Activated B cell treated with CpG ODN at 0.5 μM for 24 hours (primary cell): ENCODE measurements at regions not wholly inside any gene's neighbourhood (a gene's known extent, or its start where the extent isn't known, plus 50 kb on each side); places are given as distances from the start of the nearest gene placed in this dataset.

Experiments used
- ATAC-seq: fragments of 200-7000 bp; cut with Tn5 transposase; one replicate; pipeline ENCODE4 v1.10.0; 2021; ENCODE audit warnings: low read depth, mild to moderate bottlenecking, moderate library complexity
- CTCF ChIA-PET: fragments of 350-600 bp; sonication (Branson Sonifier 250); formaldehyde crosslinking; loops from one replicate; lab custom pipeline; 2021; ENCODE audit warnings: antibody characterized with exemption; lab: Charles Lee
- POLR2A ChIA-PET: fragments of 350-600 bp; sonication (Branson Sonifier 250); formaldehyde crosslinking; loops from one replicate; lab custom pipeline; 2021; ENCODE audit warnings: antibody characterized with exemption; lab: Charles Lee
- DNase-seq: peaks from one replicate; pipeline ENCODE4 v3.0.0; 2022
- H3K27ac Mint-ChIP-seq: one replicate; pipeline ENCODE4 v1.8.0; 2020; ENCODE audit warnings: mixed read lengths
- H3K27me3 Mint-ChIP-seq: one replicate; pipeline ENCODE4 v1.8.0; 2021; ENCODE audit warnings: mixed read lengths
- H3K36me3 Mint-ChIP-seq: one replicate; pipeline ENCODE4 v1.8.0; 2021; ENCODE audit warnings: low read depth, mixed read lengths
- H3K4me1 Mint-ChIP-seq: one replicate; pipeline ENCODE4 v1.8.0; 2021; ENCODE audit warnings: mixed read lengths
- H3K4me3 Mint-ChIP-seq: one replicate; pipeline ENCODE4 v1.8.0; 2020; ENCODE audit warnings: mild to moderate bottlenecking, mixed read lengths
- H3K9me3 Mint-ChIP-seq: one replicate; pipeline ENCODE4 v1.8.0; 2020; ENCODE audit warnings: mixed read lengths
- CTCF ChIP-seq: fragments of 200-600 bp; IDR thresholded peaks from one replicate; pipeline ENCODE4 v1.8.0; 2022; ENCODE audit warnings: antibody characterized with exemption, mild to moderate bottlenecking
- intact Hi-C: fragments of 100-400 bp; cut with micrococcal nuclease; formaldehyde crosslinking; loops from one replicate; pipeline ENCODE4 v1.15.1; 2024

GRCh38 chr14:44759277-44759676, 202.5 kb downstream of the KLHL28 start:
- ChIA-PET CTCF (no interaction called here), POLR2A (no interaction called here)
- Mint-ChIP-seq H3K36me3 (no peaks in the 10 kb centered on the region), H3K9me3 (no peaks in the 10 kb centered on the region), H3K27ac (no peak overlapping the region), H3K27me3 (no peaks in the 10 kb centered on the region), H3K4me3 (no peak overlapping the region), H3K4me1 (no peaks in the 10 kb centered on the region)
- no peak for TF ChIP-seq CTCF
- ATAC-seq (no peak), DNase-seq (no peak)
- intact Hi-C loops = no loop called here

- no peak overlapping the region for H3K27ac Mint-ChIP-seq
- intact Hi-C loops = no loop called here
Observed at GRCh38 chr14:44756554-44756953, 205.2 kb downstream of the KLHL28 start.

GRCh38 chr14:44745371-44745770, 216.4 kb downstream of the KLHL28 start:
- DNase-seq (no peak), ATAC-seq (no peak)
- ChIA-PET POLR2A (no interaction called here), CTCF (no interaction called here)
- Mint-ChIP-seq H3K27me3 (no peaks in the 10 kb centered on the region), H3K4me1 (no peaks in the 10 kb centered on the region), H3K9me3 (peaks cover 7% of the 10 kb centered on the region), H3K36me3 (no peaks in the 10 kb centered on the region), H3K4me3 (no peak overlapping the region), H3K27ac (no peak overlapping the region)
- intact Hi-C loops = no loop called here
- TF ChIP-seq CTCF = no peak

More at GRCh38 chr14:44756554-44756953, 205.2 kb downstream of the KLHL28 start:
- POLR2A ChIA-PET = no interaction called here
- Mint-ChIP-seq H3K4me1 (no peaks in the 10 kb centered on the region), H3K4me3 (no peak overlapping the region), H3K36me3 (no peaks in the 10 kb centered on the region), H3K9me3 (no peaks in the 10 kb centered on the region), H3K27me3 (no peaks in the 10 kb centered on the region)
- ATAC-seq = no peak
- TF ChIP-seq CTCF = no peak
- CTCF ChIA-PET = no interaction called here
- DNase-seq = no peak

- Mint-ChIP-seq H3K4me3 (no peak overlapping the region), H3K36me3 (no peaks in the 10 kb centered on the region), H3K4me1 (no peaks in the 10 kb centered on the region)
Observed at GRCh38 chr14:44742202-44742601, 219.5 kb downstream of the KLHL28 start.

GRCh38 chr14:44741431-44741830, 220.3 kb downstream of the KLHL28 start:
- no peaks in the 10 kb centered on the region for H3K27me3 Mint-ChIP-seq
- no peak for TF ChIP-seq CTCF
- ChIA-PET CTCF (no interaction called here), POLR2A (no interaction called here)
- no peaks in the 10 kb centered on the region for H3K36me3 Mint-ChIP-seq
- H3K27ac Mint-ChIP-seq = no peak overlapping the region
- H3K4me3 Mint-ChIP-seq = no peak overlapping the region
- H3K4me1 Mint-ChIP-seq = no peaks in the 10 kb centered on the region
- no peaks in the 10 kb centered on the region for H3K9me3 Mint-ChIP-seq
- no peak for DNase-seq
- ATAC-seq = no peak
- intact Hi-C loops = no loop called here

More at GRCh38 chr14:44742202-44742601, 219.5 kb downstream of the KLHL28 start:
- no peak for TF ChIP-seq CTCF
- peaks cover under 1% of the 10 kb centered on the region for H3K9me3 Mint-ChIP-seq
- ATAC-seq (no peak), DNase-seq (no peak)
- intact Hi-C loops = no loop called here
- POLR2A ChIA-PET = no interaction called here
- H3K27ac Mint-ChIP-seq = no peak overlapping the region
- H3K27me3 Mint-ChIP-seq = no peaks in the 10 kb centered on the region
- CTCF ChIA-PET = no interaction called here
